ENCODE measurements at regions not wholly inside any gene's neighbourhood (a gene's known extent, or its start where the extent isn't known, plus 50 kb on each side); places are given as distances from the start of the nearest gene placed in this dataset.

GRCh38 chr15:29593629-29594028 is 228.6 kb downstream of the TJP1 start:
- no peak for TF ChIP-seq YY1 (IDR thresholded peaks at IDR 0.05)
- no peak overlapping the region for H3K9ac ChIP-seq (ENCODE audit: low read depth in 1 of 2, low read length in 2 of 2)
- no peak for DNase-seq (ENCODE audit: low spot score)
- H3K27me3 ChIP-seq (ENCODE audit: control insufficient read depth in 4 of 4, insufficient read depth in 4 of 4, low read length in 3 of 4), result no peaks in the 10 kb centered on the region
- H3K4me3 ChIP-seq (ENCODE audit: low read depth in 1 of 3, low read length in 3 of 3), result no peak overlapping the region
- WGBS, result 84% methylated on average over 1 of the region's 1 CpG
- H3K4me1 ChIP-seq (ENCODE audit: control insufficient read depth in 4 of 4, insufficient read depth in 4 of 4, low read length in 3 of 4), result no peaks in the 10 kb centered on the region
- H3K36me3 ChIP-seq (ENCODE audit: control insufficient read depth in 4 of 4, insufficient read depth in 3 of 4, low read depth in 1 of 4, low read length in 3 of 4), result no peaks in the 10 kb centered on the region
- H3K27ac ChIP-seq (ENCODE audit: low read depth in 1 of 2, low read length in 2 of 2), result no peak overlapping the region
- H3K9me3 ChIP-seq (ENCODE audit: control insufficient read depth in 4 of 4, low read length in 3 of 4), result no peaks in the 10 kb centered on the region

DNA sequence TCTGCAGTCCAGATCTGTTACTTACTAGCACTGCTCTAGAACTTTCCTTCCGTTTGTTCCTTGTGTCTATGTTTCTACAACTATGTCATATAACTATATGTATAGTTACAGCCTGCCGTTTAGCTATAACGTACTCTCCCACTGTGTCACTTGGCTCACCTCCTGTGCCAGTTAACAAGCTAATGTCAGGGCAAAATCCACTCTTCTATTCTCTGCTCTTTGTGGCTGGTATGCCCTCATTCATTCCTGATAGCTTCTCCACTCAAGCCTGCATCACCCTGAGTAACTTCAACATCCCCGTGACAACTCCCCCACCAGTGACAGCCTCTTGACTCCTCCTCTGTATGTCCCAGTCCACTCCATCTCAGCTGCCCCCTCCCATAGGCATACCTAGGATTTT is 229.2 kb downstream of the TJP1 start:
- no peak overlapping the region for H3K9ac ChIP-seq (ENCODE audit: low read depth in 1 of 2, low read length in 2 of 2)
- no peak for DNase-seq (ENCODE audit: low spot score)
- H3K4me3 ChIP-seq (ENCODE audit: low read depth in 1 of 3, low read length in 3 of 3), result no peak overlapping the region
- H3K27me3 ChIP-seq (ENCODE audit: control insufficient read depth in 4 of 4, insufficient read depth in 4 of 4, low read length in 3 of 4), result no peaks in the 10 kb centered on the region
- no peaks in the 10 kb centered on the region for H3K36me3 ChIP-seq (ENCODE audit: control insufficient read depth in 4 of 4, insufficient read depth in 3 of 4, low read depth in 1 of 4, low read length in 3 of 4)
- TF ChIP-seq ATF3 (IDR thresholded peaks at IDR 0.05) (no peak), NR2F2 (IDR thresholded peaks at IDR 0.05) (no peak), RXRA (IDR thresholded peaks at IDR 0.05) (no peak), CTCF (IDR thresholded peaks at IDR 0.05; ENCODE audit: low read depth, low read length, missing input control) (no peak), HNF4A (conservative IDR thresholded peaks at IDR 0.05) (no peak)
- H3K27ac ChIP-seq (ENCODE audit: low read depth in 1 of 2, low read length in 2 of 2), result no peak overlapping the region
- no peaks in the 10 kb centered on the region for H3K4me1 ChIP-seq (ENCODE audit: control insufficient read depth in 4 of 4, insufficient read depth in 4 of 4, low read length in 3 of 4)
- H3K9me3 ChIP-seq (ENCODE audit: control insufficient read depth in 4 of 4, low read length in 3 of 4), result no peaks in the 10 kb centered on the region
- WGBS, result 61% methylated on average over 4 of the region's 4 CpGs

- TF ChIP-seq HNF4G (IDR thresholded peaks at IDR 0.05) (no peak), RXRA (IDR thresholded peaks at IDR 0.05) (no peak)
- Histone ChIP-seq H3K36me3 (ENCODE audit: control insufficient read depth in 4 of 4, insufficient read depth in 3 of 4, low read depth in 1 of 4, low read length in 3 of 4) (no peaks in the 10 kb centered on the region), H3K4me3 (ENCODE audit: low read depth in 1 of 3, low read length in 3 of 3) (no peak overlapping the region), H3K9ac (ENCODE audit: low read depth in 1 of 2, low read length in 2 of 2) (no peak overlapping the region), H3K27me3 (ENCODE audit: control insufficient read depth in 4 of 4, insufficient read depth in 4 of 4, low read length in 3 of 4) (no peaks in the 10 kb centered on the region), H3K4me1 (ENCODE audit: control insufficient read depth in 4 of 4, insufficient read depth in 4 of 4, low read length in 3 of 4) (no peaks in the 10 kb centered on the region), H3K27ac (ENCODE audit: low read depth in 1 of 2, low read length in 2 of 2) (no peak overlapping the region), H3K9me3 (ENCODE audit: control insufficient read depth in 4 of 4, low read length in 3 of 4) (no peaks in the 10 kb centered on the region)
- DNase-seq (ENCODE audit: low spot score), result no peak
Measured at GRCh38 chr15:29590701-29591100, 231.6 kb downstream of the TJP1 start.

GRCh38 chr15:29589975-29590374 is 232.3 kb downstream of the TJP1 start:
- WGBS, result 83% methylated on average over 4 of the region's 4 CpGs
- Histone ChIP-seq H3K27me3 (ENCODE audit: control insufficient read depth in 4 of 4, insufficient read depth in 4 of 4, low read length in 3 of 4) (no peaks in the 10 kb centered on the region), H3K4me3 (ENCODE audit: low read depth in 1 of 3, low read length in 3 of 3) (no peak overlapping the region), H3K36me3 (ENCODE audit: control insufficient read depth in 4 of 4, insufficient read depth in 3 of 4, low read depth in 1 of 4, low read length in 3 of 4) (no peaks in the 10 kb centered on the region), H3K4me1 (ENCODE audit: control insufficient read depth in 4 of 4, insufficient read depth in 4 of 4, low read length in 3 of 4) (no peaks in the 10 kb centered on the region), H3K27ac (ENCODE audit: low read depth in 1 of 2, low read length in 2 of 2) (no peak overlapping the region), H3K9me3 (ENCODE audit: control insufficient read depth in 4 of 4, low read length in 3 of 4) (no peaks in the 10 kb centered on the region), H3K9ac (ENCODE audit: low read depth in 1 of 2, low read length in 2 of 2) (no peak overlapping the region)
- no peak for DNase-seq (ENCODE audit: low spot score)
- no peak for TF ChIP-seq EGR1 (IDR thresholded peaks at IDR 0.05; ENCODE audit: low read depth in 2 of 2)

- H3K9me3 ChIP-seq (ENCODE audit: control insufficient read depth in 4 of 4, low read length in 3 of 4), result no peaks in the 10 kb centered on the region
- no peak overlapping the region for H3K4me3 ChIP-seq (ENCODE audit: low read depth in 1 of 3, low read length in 3 of 3)
- no peak for DNase-seq (ENCODE audit: low spot score)
- no peaks in the 10 kb centered on the region for H3K27me3 ChIP-seq (ENCODE audit: control insufficient read depth in 4 of 4, insufficient read depth in 4 of 4, low read length in 3 of 4)
- no peak overlapping the region for H3K9ac ChIP-seq (ENCODE audit: low read depth in 1 of 2, low read length in 2 of 2)
- H3K27ac ChIP-seq (ENCODE audit: low read depth in 1 of 2, low read length in 2 of 2), result no peak overlapping the region
- WGBS, result 77% methylated on average over 9 of the region's 9 CpGs
- TF ChIP-seq JUND (IDR thresholded peaks at IDR 0.05), result no peak
- TF ChIP-seq, protein P1, sequence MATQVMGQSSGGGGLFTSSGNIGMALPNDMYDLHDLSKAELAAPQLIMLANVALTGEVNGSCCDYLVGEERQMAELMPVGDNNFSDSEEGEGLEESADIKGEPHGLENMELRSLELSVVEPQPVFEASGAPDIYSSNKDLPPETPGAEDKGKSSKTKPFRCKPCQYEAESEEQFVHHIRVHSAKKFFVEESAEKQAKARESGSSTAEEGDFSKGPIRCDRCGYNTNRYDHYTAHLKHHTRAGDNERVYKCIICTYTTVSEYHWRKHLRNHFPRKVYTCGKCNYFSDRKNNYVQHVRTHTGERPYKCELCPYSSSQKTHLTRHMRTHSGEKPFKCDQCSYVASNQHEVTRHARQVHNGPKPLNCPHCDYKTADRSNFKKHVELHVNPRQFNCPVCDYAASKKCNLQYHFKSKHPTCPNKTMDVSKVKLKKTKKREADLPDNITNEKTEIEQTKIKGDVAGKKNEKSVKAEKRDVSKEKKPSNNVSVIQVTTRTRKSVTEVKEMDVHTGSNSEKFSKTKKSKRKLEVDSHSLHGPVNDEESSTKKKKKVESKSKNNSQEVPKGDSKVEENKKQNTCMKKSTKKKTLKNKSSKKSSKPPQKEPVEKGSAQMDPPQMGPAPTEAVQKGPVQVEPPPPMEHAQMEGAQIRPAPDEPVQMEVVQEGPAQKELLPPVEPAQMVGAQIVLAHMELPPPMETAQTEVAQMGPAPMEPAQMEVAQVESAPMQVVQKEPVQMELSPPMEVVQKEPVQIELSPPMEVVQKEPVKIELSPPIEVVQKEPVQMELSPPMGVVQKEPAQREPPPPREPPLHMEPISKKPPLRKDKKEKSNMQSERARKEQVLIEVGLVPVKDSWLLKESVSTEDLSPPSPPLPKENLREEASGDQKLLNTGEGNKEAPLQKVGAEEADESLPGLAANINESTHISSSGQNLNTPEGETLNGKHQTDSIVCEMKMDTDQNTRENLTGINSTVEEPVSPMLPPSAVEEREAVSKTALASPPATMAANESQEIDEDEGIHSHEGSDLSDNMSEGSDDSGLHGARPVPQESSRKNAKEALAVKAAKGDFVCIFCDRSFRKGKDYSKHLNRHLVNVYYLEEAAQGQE (IDR thresholded peaks at IDR 0.05), result no peak
- no peak for TF ChIP-seq HNF4A (conservative IDR thresholded peaks at IDR 0.05)
- no peak for TF ChIP-seq RAD21 (IDR thresholded peaks at IDR 0.05)
- TF ChIP-seq MAX (IDR thresholded peaks at IDR 0.05), result no peak
- no peak for TF ChIP-seq EGR1 (IDR thresholded peaks at IDR 0.05; ENCODE audit: low read depth in 2 of 2)
- TF ChIP-seq TAF1 (conservative IDR thresholded peaks at IDR 0.05), result no peak
- TF ChIP-seq FOXA1 (IDR thresholded peaks at IDR 0.05), result no peak
- no peaks in the 10 kb centered on the region for H3K36me3 ChIP-seq (ENCODE audit: control insufficient read depth in 4 of 4, insufficient read depth in 3 of 4, low read depth in 1 of 4, low read length in 3 of 4)
- H3K4me1 ChIP-seq (ENCODE audit: control insufficient read depth in 4 of 4, insufficient read depth in 4 of 4, low read length in 3 of 4), result no peaks in the 10 kb centered on the region
Measured at GRCh38 chr15:29589416-29589815, 232.9 kb downstream of the TJP1 start.

Measured in liver (tissue), 8 donors.